ENCODE measurements at regions not wholly inside any gene's neighbourhood (a gene's known extent, or its start where the extent isn't known, plus 50 kb on each side); places are given as distances from the start of the nearest gene placed in this dataset.

DNA sequence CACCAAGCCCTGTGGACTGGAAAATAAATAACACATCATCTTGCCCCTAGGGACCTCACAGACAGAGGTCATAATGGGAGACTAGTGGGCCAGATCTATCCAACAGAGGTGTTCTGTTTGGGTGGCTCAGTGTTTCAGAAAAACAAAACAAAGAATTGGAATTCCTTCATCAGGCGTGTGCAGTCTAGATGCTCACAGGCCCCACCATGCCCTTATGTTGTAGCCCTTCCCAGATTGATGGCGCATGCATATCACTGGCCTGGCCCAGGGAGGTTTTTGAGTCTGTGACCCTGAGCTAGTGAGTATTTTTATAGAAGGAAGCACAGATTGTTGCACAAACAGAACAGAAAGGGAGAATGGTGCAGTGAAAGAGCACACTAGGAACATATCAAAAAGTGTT lies 859.6 kb downstream of the BCL11B start:
- TF ChIP-seq, protein P1, sequence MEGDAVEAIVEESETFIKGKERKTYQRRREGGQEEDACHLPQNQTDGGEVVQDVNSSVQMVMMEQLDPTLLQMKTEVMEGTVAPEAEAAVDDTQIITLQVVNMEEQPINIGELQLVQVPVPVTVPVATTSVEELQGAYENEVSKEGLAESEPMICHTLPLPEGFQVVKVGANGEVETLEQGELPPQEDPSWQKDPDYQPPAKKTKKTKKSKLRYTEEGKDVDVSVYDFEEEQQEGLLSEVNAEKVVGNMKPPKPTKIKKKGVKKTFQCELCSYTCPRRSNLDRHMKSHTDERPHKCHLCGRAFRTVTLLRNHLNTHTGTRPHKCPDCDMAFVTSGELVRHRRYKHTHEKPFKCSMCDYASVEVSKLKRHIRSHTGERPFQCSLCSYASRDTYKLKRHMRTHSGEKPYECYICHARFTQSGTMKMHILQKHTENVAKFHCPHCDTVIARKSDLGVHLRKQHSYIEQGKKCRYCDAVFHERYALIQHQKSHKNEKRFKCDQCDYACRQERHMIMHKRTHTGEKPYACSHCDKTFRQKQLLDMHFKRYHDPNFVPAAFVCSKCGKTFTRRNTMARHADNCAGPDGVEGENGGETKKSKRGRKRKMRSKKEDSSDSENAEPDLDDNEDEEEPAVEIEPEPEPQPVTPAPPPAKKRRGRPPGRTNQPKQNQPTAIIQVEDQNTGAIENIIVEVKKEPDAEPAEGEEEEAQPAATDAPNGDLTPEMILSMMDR (tag by site-specific recombination; IDR thresholded peaks at IDR 0.05): no peak
- TF ChIP-seq ZNF830 (tag by site-specific recombination; IDR thresholded peaks at IDR 0.05; ENCODE audit: low read depth) (no peak), SP2 (tag by site-specific recombination; IDR thresholded peaks at IDR 0.05) (no peak), ZNF664 (tag by site-specific recombination; IDR thresholded peaks at IDR 0.05) (no peak), ZNF280D (tag by site-specific recombination; IDR thresholded peaks at IDR 0.05) (no peak), TCF7L2 (IDR thresholded peaks at IDR 0.05; ENCODE audit: borderline replicate concordance, low read depth, low read length) (no peak), ZNF24 (tag by site-specific recombination; IDR thresholded peaks at IDR 0.05) (no peak), ZNF10 (tag by site-specific recombination; IDR thresholded peaks at IDR 0.05) (no peak), MEIS1 (CRISPR knock-in tag; IDR thresholded peaks at IDR 0.05; ENCODE audit: borderline replicate concordance) (no peak), PATZ1 (tag by site-specific recombination; IDR thresholded peaks at IDR 0.05) (no peak), PRDM10 (tag by site-specific recombination; IDR thresholded peaks at IDR 0.05) (no peak), ZNF423 (tag by site-specific recombination; IDR thresholded peaks at IDR 0.05) (no peak), SETDB1 (IDR thresholded peaks at IDR 0.05; ENCODE audit: insufficient read length, low read length) (no peak)
- TF ChIP-seq, protein P2, sequence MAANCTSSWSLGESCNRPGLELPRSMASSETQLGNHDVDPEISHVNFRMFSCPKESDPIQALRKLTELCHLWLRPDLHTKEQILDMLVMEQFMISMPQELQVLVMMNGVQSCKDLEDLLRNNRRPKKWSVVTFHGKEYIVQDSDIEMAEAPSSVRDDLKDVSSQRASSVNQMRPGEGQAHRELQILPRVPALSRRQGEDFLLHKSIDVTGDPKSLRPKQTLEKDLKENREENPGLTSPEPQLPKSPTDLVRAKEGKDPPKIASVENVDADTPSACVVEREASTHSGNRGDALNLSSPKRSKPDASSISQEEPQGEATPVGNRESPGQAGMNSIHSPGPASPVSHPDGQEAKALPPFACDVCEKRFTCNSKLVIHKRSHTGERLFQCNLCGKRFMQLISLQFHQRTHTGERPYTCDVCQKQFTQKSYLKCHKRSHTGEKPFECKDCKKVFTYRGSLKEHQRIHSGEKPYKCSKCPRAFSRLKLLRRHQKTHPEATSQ (tag by site-specific recombination; IDR thresholded peaks at IDR 0.05): no peak
